NCI-H146 (cell line): ENCODE measurements at regions not wholly inside any gene's neighbourhood (a gene's known extent, or its start where the extent isn't known, plus 50 kb on each side); places are given as distances from the start of the nearest gene placed in this dataset.

Experiments
- DNase-seq: peaks from one replicate; lab custom pipeline; 2025; lab: John Stamatoyannopoulos, UW

DNA sequence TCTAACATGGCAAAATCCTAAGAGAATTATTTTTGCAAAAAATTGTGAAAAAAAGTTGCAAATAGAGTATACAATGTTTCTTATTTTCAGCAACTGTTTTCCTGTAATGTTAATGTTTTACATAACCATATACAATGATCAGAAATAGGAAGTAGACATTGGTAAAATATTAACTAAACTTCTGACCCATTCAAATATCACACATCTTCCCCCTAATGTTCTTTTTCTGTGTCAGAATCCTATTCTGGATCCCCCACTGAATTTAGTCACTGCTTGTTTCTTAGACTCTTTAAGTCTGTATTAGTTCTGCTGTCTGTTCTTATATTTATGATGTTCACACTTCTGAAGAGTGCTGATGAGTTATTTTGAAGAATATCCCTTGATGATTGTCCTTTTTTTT is 62.0 kb downstream of the HFE start:
- DNase-seq: no peak

DNA sequence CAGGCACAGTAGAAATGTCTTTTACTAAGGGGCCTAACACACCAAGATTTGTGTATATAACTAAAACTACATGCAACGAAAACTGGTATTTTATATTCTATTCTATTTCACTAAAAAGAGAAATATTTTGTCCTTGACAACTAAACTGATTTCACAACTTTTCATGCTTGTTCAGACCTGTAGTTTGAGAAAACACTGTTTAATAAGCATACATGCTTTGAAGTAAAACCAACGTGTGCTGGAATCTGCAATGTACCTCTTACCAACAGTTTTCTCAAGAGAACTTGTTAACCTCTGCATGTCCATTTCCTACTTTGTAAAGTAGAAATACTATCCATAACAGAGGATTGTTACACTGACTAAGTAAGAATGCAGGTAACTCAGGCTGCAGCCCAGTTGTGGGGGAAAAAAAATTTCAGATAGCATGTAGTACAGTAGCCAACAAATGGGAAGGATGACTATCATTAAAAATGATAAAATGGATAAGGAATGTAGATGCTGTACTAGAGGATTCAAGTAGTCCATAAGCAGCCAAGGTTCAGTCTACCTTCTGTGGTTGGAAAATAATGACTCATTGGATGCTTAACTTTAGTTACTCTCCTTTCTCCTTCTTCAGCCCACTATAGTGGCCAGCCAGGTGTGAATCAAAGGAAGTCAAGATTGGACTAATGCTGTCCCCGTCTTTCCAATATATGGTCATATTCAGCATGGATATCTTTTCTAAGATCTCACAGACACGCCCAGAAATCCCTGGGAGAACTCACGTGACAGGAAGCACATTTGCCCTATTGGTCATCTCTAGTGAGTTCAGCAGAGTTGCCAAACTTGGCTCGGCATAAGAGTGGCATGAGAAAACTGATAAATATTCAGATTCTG is 65.2 kb downstream of the HFE start:
- no peak for DNase-seq

DNA sequence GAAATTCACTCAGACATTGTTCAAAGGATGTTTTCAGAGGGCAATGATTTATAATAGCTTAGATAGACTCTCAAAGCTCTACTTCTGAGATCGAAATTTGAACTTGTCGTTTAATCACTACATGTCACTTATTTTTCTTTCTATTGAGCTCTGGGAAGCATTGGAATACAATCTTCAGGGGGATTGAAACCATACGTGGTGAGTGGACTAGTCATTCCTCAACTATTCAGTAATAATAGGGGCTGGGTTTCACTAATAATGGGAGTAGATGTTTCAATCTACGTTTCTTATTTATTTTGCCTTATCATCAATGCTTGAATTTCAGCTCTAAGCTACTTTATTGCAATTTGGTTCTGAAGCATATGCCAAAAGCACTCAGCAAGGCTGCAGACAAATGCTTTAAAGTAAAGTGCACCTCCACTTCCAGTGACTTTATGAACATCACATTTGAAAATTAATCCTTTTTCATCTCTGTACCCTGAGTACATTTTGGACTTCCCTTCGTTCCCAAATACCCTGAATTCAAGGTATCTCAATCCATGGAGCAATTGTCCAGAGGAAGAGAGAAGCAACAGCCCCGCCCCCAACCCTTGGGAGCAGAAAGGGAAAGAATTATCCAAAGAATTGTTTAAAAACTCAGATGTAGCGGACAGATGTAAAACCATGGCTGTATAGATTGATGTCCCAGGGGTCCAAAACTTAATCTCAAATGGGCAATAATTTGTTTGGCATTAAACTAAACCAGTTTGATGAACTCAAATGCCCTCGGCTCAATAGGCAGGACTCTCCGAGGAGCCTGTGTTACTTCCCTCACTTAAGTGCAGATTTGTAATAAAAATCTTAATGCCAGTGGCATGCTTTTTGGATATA is 68.1 kb downstream of the HFE start:
- DNase-seq: peak; percentile 57

DNA sequence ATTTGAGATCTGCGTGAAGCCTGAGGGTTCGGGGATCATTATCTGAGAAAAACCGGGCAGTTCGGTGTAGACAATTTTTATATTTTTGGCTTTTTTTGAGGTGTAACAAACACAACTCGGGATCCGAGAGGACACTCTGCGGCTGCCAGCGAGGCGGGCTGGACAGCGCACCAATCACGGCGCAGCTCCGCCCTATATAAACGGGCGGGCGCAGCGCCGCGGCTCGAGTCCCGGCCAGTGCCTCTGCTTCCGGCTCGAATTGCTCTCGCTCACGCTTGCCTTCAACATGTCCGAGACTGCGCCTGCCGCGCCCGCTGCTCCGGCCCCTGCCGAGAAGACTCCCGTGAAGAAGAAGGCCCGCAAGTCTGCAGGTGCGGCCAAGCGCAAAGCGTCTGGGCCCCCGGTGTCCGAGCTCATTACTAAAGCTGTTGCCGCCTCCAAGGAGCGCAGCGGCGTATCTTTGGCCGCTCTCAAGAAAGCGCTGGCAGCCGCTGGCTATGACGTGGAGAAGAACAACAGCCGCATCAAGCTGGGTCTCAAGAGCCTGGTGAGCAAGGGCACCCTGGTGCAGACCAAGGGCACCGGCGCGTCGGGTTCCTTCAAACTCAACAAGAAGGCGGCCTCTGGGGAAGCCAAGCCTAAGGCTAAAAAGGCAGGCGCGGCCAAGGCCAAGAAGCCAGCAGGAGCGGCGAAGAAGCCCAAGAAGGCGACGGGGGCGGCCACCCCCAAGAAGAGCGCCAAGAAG is 69.0 kb downstream of the HFE start:
- DNase-seq: peak; percentile 89

DNA sequence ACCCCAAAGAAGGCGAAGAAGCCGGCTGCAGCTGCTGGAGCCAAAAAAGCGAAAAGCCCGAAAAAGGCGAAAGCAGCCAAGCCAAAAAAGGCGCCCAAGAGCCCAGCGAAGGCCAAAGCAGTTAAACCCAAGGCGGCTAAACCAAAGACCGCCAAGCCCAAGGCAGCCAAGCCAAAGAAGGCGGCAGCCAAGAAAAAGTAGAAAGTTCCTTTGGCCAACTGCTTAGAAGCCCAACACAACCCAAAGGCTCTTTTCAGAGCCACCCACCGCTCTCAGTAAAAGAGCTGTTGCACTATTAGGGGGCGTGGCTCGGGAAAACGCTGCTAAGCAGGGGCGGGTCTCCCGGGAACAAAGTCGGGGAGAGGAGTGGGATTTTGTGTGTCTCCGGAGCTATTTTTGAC is 69.6 kb downstream of the HFE start:
- peak; percentile 86 for DNase-seq

DNA sequence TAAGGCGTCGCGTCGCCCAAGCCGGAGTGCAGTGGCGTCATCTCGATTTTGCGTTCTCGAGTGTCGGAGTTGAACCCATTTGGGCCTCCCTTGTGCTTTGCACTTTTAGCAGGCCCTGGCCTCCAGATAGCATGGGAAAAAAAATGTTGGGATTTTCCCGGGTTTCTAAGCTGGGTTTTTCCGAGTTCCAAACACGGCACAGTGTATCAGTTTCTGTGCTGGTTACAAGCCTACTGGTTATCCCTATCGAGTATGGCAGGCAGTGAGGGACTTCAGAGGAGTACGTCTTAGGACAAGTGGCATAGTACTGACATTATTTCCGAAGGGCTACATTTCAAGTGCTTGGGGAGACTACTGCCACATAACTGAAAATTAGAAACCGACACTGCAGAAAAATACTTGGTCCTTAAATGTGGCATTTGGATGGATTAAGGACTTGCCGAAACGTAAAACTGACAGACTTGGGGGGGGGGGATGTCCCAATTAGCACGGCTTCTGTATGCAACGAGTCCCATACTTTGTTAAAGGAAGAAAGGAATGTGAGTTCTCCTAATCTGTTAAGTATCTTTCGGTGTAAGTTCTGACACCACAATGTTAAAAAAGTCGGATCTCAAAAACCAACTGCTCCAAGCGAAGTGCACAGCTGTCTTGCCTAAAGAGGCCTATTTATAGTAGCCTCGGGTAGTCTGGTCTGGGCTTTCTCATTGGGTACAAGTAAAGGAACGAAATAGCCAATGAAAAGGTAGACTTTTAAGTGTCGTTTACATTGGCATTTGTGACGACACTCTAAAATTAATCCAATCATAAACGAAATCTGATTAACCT is 70.2 kb downstream of the HFE start:
- peak; percentile 98 for DNase-seq

DNA sequence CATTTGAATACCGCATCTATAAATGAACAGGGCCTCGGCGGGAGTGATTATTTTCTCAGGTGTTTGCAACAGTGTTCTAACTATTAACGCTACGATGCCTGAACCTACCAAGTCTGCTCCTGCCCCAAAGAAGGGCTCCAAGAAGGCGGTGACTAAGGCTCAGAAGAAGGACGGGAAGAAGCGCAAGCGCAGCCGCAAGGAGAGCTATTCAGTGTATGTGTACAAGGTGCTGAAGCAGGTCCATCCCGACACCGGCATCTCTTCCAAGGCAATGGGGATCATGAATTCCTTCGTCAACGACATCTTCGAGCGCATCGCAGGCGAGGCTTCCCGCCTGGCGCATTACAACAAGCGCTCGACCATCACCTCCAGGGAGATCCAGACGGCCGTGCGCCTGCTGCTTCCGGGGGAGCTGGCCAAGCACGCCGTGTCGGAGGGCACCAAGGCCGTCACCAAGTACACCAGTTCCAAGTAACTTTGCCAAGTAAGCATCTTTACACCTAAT is 70.9 kb downstream of the HFE start:
- DNase-seq: no peak

DNA sequence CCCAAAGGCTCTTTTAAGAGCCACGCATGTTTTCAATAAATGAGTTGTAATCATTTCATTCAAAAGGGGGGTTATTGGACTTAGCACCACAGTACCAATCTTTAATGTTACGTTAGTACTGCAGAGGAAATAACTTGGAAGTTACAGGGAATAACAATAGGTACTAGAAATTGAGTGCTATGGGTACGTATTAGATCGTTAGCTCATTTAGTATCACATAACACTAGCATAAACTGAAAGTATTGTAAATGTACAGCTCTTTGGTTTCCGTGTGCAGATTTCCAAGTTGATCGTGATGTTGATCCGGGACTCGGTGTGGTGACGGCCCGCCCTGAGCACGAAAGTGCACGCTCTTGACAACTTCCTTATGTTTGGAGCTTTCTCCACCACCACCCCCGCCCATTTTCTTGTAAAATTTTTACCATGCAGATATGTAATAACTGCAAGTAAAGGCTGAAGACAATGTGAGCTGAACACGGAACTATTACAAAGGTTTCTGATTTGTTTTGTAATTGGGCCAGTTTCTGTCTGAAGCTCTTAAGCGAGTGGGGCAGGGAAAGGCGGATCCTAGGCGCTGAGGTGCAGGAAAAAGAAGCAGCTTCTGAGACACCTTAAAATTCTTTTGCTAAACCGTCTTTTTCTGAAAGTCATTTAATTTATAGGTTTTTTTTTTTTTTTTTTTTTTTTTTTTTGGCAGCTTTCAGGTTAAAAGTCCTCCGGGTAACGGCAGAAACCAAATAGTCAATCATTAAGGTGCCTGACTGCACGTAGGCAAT is 71.5 kb downstream of the HFE start:
- DNase-seq: peak; percentile 55

DNA sequence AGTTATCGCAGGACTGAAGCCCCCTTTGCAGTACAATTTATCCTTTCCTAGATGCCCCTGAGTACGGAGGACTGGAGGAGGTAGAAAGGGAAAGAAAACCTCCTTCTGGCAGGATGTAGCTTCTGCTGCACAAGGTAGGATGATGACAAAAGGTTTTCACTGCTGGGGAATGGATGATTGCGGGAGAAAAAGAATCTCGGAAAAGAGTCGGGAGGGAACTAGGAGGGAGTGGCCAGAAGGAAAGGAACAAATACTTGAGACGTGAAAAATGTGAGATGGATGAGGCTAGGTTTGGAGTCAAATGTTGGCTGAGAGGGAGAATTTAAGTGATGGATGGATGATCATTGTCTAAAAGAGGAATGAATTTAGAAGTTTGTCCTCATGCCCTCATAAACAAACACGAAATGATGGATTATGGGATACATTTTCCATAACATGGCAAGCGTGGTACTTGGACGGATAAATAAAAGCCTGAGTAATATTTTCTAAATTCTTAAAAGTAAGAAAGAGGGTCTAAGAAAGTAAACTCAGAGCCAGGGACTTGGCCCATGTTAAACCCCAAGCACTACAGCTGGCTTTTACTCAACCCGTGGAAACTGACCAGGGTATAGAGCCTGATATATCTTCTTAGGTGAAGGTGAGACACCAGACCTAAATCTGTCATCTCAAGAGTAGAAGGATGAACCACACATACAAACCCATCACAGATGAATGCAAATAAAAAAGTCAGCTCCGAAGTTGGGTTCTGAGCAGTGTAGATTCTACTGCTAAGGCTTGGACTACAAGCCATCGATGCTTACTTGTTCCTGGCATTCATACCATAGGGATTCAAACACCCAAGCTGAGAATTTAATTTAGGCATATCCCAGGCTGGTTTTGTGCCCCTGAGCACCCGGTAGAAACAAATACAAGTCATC is 72.4 kb downstream of the HFE start:
- peak; percentile 64 for DNase-seq

DNA sequence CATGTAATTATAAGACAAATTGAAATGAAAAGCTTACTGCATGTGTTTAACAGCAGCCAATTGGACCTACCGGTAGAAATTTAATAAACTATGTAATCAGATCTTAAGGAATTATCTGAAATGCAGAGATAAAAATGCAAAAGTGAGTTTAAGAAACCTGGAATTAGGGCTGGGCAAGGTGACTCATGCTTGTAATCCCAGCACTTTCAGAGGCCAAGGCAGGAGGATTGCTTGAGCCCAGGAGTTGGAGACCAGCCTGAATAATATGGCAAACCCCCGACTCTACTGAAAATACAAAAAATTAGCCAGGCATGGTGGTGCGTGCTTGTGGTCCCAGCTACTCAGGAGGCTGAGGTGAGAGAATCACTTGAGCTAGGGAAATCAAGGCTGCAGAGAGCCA is 74.1 kb downstream of the HFE start:
- no peak for DNase-seq

DNA sequence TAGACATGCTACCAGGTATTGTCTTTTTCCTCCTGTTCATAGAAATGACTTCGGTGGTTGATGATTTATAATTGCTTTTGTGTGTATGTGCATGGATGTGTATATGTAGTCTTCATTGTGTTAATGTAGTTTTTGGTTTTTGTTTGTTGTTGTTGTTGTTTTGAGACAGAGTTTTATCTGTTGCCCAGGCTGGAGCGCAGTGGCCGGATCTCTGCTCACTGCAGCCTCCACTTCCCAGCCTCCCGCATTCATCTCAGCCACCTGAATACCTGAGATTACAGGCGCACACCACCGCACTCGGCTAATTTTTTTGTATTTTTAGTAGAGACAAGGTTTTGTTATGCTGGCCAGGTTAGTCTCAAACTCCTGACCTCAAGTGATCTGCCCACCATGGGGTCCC is 75.2 kb downstream of the HFE start:
- no peak for DNase-seq

DNA sequence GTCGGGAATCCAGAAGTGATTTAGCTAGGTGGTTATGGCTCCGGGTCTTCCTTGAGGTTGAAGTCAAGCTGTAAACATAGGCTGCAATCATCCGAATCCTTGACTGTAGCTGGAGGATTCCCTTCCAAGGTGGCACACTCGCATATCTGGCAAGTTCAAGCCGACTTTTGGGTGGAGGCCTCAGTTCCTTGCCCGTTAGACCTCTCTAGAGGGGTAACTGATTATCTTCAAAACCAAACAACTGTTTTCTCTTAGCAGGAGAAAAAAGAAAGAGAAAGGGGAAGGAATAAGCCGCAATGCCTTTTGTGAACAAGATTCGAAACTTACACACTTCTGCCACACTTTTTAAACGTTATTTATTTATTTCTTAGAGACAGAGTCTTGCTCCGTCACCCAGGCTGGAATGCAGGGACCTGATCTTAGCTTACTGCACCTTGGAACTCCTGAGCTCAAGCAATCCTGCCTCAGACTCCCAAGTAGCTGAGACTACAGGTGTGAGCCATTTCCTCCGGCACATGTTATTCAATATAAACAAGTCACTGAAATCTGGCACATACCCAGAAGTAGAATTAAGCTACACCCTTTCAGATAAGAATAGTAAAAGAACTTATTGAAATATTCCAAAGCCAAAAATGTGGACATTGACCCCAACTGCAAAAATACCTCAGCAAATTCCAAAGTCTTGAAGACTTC is 76.3 kb downstream of the HFE start:
- no peak for DNase-seq

DNA sequence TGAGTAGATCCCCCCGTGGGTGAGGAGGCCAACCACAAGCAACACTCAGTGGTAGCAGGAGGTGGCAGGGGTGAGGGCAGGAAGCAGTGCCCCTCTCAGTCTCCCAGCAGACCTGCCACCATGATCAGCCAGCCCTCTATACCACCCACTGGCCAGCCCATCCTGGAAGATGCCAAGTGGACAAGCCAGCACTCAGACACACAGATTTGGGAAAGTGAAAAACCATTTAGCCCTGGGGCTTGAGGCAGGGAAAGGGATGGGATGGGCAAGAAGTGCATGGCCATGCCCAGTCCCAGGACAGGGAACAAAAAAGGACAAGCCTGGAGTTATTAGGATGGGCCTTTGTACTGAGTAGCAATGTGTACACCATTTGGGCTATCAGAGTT is 76.9 kb downstream of the HFE start:
- DNase-seq: no peak

DNA sequence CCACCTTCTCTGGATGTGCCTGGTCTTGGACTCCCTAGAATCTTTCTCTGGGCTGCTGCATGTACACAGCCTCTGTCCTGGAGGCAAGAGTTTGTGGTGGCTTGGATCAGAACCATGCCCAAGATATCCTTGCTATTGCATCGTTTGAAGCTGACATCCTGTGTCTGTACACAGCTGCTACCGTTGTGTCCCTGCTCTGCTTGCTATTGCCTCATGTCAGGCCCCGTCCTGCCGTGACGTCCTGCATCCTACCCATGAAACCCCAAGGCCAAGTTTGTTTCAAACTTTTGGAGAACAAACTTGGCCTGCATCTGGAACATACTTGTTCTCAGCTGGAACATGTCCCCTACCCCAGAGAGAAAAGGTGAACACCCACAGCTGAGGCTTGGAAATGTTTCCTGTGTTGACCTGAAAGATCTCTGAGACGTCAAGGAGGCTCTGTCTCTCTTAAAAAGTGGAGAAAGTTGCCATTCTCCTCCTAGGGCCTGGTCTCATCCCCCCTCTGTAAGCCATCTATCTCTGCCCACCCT is 78.1 kb downstream of the HFE start:
- DNase-seq: no peak

DNA sequence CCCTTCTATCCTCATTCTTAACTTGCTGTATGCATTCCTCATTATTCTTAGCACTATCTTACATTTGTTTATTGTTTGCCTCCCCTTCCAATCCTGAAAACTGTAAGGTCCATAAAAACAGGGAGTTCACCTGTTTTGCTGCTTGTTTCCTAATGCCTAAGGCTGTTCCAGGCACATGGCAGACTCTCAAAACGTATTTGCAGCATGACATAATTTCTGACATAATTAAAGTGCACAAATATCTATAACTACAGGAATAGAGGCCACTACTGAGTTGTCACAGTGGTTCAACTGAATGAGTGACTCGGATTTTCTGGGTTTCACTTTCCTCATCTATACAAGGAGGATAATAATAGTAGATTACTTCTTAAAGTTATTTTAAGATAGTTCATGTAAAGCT is 83.0 kb downstream of the HFE start:
- DNase-seq: no peak

DNA sequence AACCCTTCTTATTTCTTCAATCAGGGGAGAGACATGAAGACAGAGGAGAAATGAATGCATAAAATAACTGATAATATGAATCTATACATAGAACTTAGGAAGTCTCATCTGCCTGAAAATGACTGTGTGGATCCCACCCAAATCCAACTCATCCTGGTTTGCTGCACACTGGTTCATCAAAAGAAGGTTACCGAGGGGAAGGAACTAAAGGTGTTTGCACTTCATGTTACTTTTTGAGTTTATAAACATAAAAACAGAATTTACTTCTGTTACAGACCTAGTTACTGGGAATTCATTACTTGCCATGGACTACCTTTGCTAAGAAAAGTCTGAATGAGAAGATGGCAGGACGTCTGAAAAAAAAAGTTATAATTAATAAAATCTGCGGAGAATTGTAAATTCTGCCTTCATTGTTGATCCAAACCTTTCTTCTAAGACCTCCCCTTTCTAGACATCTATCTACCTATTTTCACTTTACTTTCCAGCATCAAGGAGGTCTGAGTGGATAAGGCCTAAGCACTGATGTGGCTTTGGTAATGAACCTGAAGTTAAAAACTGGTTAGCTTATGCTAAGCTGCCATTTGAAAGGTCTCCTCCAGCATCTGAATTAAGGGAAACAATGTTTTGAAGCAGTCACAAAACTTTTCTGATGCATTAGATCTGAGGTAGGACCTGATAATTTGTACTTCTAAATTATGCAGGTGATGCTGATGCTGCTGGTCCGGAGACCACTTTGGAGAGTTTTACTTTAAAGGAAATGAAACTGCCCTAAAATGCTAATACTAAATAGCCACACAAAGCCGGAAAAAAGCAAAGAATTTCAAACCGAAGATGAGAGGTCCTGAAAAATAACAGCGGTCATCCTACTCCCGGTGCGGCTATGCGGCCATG is 84.0 kb downstream of the HFE start:
- DNase-seq: no peak

DNA sequence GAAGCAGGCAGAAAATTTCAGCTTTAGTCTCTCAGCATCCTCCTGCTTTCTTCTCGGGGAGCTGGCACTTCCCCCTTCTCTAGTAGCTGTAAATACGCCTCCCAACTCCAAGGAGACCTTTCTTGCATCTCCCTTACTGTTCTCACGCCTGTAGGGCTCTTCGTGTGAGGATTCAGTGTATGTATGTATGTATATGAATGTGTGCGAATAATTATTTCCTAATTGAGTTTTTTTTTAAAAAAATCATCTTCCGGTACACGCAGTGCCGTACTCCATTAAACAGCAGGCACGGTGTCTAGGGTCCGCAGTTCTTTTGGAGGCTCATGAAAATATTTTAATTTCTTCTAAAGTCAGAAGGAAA is 85.4 kb downstream of the HFE start:
- DNase-seq: peak; percentile 62

DNA sequence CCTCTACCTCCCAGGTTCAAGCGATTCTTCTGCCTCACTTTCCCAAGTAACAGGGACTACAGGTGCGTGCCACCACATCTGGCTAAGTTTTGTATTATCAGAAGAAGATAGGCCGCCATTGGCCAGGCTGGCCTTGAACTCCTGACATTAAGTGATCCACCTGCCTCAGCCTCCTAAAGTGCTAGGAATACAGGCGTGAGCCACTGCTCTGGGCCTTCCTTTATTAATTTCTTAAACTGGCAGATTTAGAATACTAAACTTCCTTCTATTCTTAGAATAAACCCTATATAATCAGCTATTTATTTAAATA is 86.6 kb downstream of the HFE start:
- no peak for DNase-seq
